WTC11 (cell line): ENCODE measurements at regions not wholly inside any gene's neighbourhood (a gene's known extent, or its start where the extent isn't known, plus 50 kb on each side); places are given as distances from the start of the nearest gene placed in this dataset.

ENCODE experiments used
- CREM ChIP-seq: sonication (generic); formaldehyde crosslinking; IDR thresholded peaks from 2 replicates; pipeline ENCODE4 v1.8.1; 2022; ENCODE audit warnings: mild to moderate bottlenecking, missing genetic modification reagents, moderate library complexity

DNA sequence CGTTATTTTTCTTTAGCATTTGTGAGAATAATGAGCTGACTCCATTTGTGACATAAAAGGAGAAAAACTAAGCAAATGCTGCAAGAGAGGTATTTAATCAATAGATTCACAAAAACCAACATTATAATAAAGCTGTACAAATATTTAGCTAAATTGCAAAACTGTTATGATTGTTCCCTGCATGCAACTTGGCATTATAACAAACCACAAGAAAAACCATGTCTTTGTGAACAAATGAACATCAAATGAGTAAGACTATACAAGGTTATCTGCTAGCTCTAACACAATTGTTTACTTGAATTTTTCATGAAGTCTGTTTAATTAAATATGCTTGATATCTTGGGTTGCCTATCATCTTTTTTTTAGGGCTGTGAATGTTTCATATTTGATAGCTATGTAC is 50.8 kb upstream of the PPP1R9A start (continued):
- TF ChIP-seq CREM (CRISPR knock-in tag), result no peak
